Endothelial cell of umbilical vein (primary cell): ENCODE measurements at regions not wholly inside any gene's neighbourhood (a gene's known extent, or its start where the extent isn't known, plus 50 kb on each side); places are given as distances from the start of the nearest gene placed in this dataset.
"Not testable (repeated sequence)": the region's sequence is repeated elsewhere in the genome, so short reads cannot be mapped to it uniquely, and the experiment has no call there.

ENCODE experiments used
- BruUV-seq: library from RNA; stranded (reverse); fragments of 400-500 nt; replicated peaks from 2 replicates; lab custom pipeline; 2021; lab: Mats Ljungman, UMichigan
- CTCF ChIA-PET: fragments of 300-600, 350-600 bp; sonication (Branson Sonifier 250); formaldehyde crosslinking; loops from one replicate; lab custom pipeline; 2021; ENCODE audit warnings: antibody characterized with exemption, inconsistent platforms; lab: Charles Lee
- POLR2A ChIA-PET: fragments of 300-600, 350-600 bp; sonication (Branson Sonifier 250); formaldehyde crosslinking; loops from one replicate; lab custom pipeline; 2021; ENCODE audit warnings: antibody characterized with exemption, inconsistent platforms; lab: Charles Lee
- DNase-seq: peaks from one replicate; pipeline ENCODE4 v3.0.0-alpha.2; 2011; ENCODE audit warnings: low read depth, low spot score
- FAIRE-seq: peaks from 2 replicates; lab custom pipeline; 2011; peaks lifted over from hg19 to GRCh38; lab: Jason Lieb, UNC
- H2AFZ ChIP-seq: 2 replicates; pipeline ENCODE4 v1.6.0; 2012; ENCODE audit warnings: low read depth, low read length, control low read depth, inconsistent platforms
- H3K27ac ChIP-seq: 2 replicates; pipeline ENCODE4 v1.5.1; 2011; ENCODE audit warnings: low read depth, mild to moderate bottlenecking, control low read depth, low read length, moderate library complexity; ENCODE audit not compliant: insufficient read depth
- H3K27me3 ChIP-seq, 2 experiments: 2 replicates each; pipeline versions ENCODE4 v1.6.0 to v1.6.1; 2011; ENCODE audit warnings: low read length in 2 of 2, mixed read lengths in 1 of 2; ENCODE audit not compliant: control insufficient read depth in 2 of 2, insufficient read depth in 2 of 2
- H3K36me3 ChIP-seq, 2 experiments: 2 replicates in 1 of 2; 3 replicates in 1 of 2; pipeline ENCODE4 v1.5.1; 2011; ENCODE audit warnings: low read length in 2 of 2, mild to moderate bottlenecking in 1 of 2, moderate library complexity in 1 of 2; ENCODE audit not compliant: control insufficient read depth in 2 of 2, insufficient read depth in 2 of 2; ENCODE audit errors: extremely low read depth in 1 of 2
- H3K4me1 ChIP-seq: 3 replicates; pipeline ENCODE4 v1.5.1; 2011; ENCODE audit warnings: mild to moderate bottlenecking, low read length; ENCODE audit not compliant: control insufficient read depth, insufficient read depth; ENCODE audit errors: extremely low read depth
- H3K4me2 ChIP-seq: 2 replicates; pipeline ENCODE4 v1.6.1; 2011; ENCODE audit warnings: low read length, control low read depth, mixed read lengths; ENCODE audit not compliant: insufficient read depth
- H3K4me3 ChIP-seq, 3 experiments: fragments of 200-600 bp in 1 of 3; sonication (generic), shearing (Covaris generic) in 1 of 3; replicated peaks in 1 of 3; 2 replicates each; pipeline ENCODE4 v1.5.1; 2011 to 2016; ENCODE audit warnings: control low read depth in 3 of 3, low read length in 3 of 3, mild to moderate bottlenecking in 2 of 3, inconsistent platforms in 1 of 3, low read depth in 1 of 3, moderate library complexity in 1 of 3; ENCODE audit not compliant: insufficient read depth in 1 of 3
- H3K79me2 ChIP-seq: 2 replicates; pipeline ENCODE4 v1.6.0; 2012; ENCODE audit warnings: low read length, inconsistent platforms; ENCODE audit not compliant: control insufficient read depth, insufficient read depth
- H3K9ac ChIP-seq: replicated peaks from 2 replicates; pipeline ENCODE3; 2011; ENCODE audit warnings: low read length, control low read depth; ENCODE audit not compliant: insufficient read depth; ENCODE audit errors: extremely low read depth
- H3K9me1 ChIP-seq: replicated peaks from 3 replicates; pipeline ENCODE4 v1.6.0; 2011; ENCODE audit warnings: mild to moderate bottlenecking, low read length; ENCODE audit not compliant: control insufficient read depth, insufficient read depth; ENCODE audit errors: extremely low read depth
- H3K9me3 ChIP-seq: replicated peaks from 2 replicates; pipeline ENCODE4 v1.5.1; 2012; ENCODE audit warnings: low read length, inconsistent platforms; ENCODE audit not compliant: control insufficient read depth, insufficient read depth
- H4K20me1 ChIP-seq: replicated peaks from 2 replicates; pipeline ENCODE3; 2011; ENCODE audit warnings: mild to moderate bottlenecking, low read length; ENCODE audit not compliant: control insufficient read depth, insufficient read depth; ENCODE audit errors: extremely low read depth
- CTCF ChIP-seq, 2 donors: IDR thresholded peaks; 1 replicate in 1 of 2; 2 replicates in 1 of 2; pipeline ENCODE4 v1.5.1; 2011; ENCODE audit warnings: low read length in 2 of 2, mild to moderate bottlenecking in 2 of 2, moderate library complexity in 2 of 2, control low read depth in 1 of 2, inconsistent platforms in 1 of 2, low read depth in 1 of 2; ENCODE audit not compliant: insufficient read depth in 1 of 2; ENCODE audit errors: extremely low read depth in 1 of 2
- EZH2 ChIP-seq: IDR thresholded peaks from 2 replicates; pipeline ENCODE4 v1.6.1; 2012; ENCODE audit warnings: borderline replicate concordance, low read depth, mild to moderate bottlenecking, moderate library complexity, low read length, inconsistent platforms; ENCODE audit not compliant: severe bottlenecking
- FOS ChIP-seq: IDR thresholded peaks from 2 replicates; pipeline ENCODE4 v1.6.1; 2011; ENCODE audit warnings: mild to moderate bottlenecking, low read length, moderate library complexity, borderline replicate concordance; ENCODE audit not compliant: insufficient read depth
- GATA2 ChIP-seq: IDR thresholded peaks from 2 replicates; pipeline ENCODE4 v1.7.0; 2011; ENCODE audit warnings: low read depth, mild to moderate bottlenecking, moderate library complexity, mixed read lengths, low read length; ENCODE audit not compliant: insufficient read length, insufficient read depth
- JUN ChIP-seq: IDR thresholded peaks from 2 replicates; pipeline ENCODE4 v1.6.1; 2011; ENCODE audit warnings: borderline replicate concordance, low read depth; ENCODE audit not compliant: insufficient read length, insufficient read depth
- MYC ChIP-seq: IDR thresholded peaks from one replicate; pipeline ENCODE4 v1.6.1; 2011; ENCODE audit warnings: mild to moderate bottlenecking, low read depth, low read length
- POLR2A ChIP-seq: IDR thresholded peaks from 2 replicates; pipeline ENCODE4 v1.6.1; 2012; ENCODE audit warnings: low read depth, mild to moderate bottlenecking, control low read depth, low read length
- POLR2AphosphoS5 ChIP-seq: IDR thresholded peaks from 2 replicates; pipeline ENCODE4 v1.6.1; 2012; ENCODE audit warnings: low read depth, mild to moderate bottlenecking, control low read depth, low read length, moderate library complexity; ENCODE audit not compliant: insufficient read depth
- dilution Hi-C: fragments of 300-500 bp; cut with MboI; formaldehyde crosslinking; loops from one replicate; pipeline ENCODE4 v1.15.0; 2019; ENCODE audit warnings: low sequenced_read_pairs; ENCODE audit not compliant: extremely low pct_ligation_motif_present
- intact Hi-C: fragments of 100-400 bp; cut with micrococcal nuclease; formaldehyde crosslinking; loops from one replicate; pipeline ENCODE4 v1.10.0; 2022
- TF ChIP-seq, protein P1 (sequence below): IDR thresholded peaks from 2 replicates; pipeline ENCODE4 v1.6.1; 2011; ENCODE audit not compliant: insufficient read depth, insufficient read length

GRCh38 chr18:53838746-53839145, 385.7 kb downstream of the MBD2 start:
- H3K4me2 ChIP-seq, result no peak overlapping the region
- ChIA-PET CTCF (no interaction called here), POLR2A (no interaction called here)
- no peaks in the 10 kb centered on the region for H3K36me3 ChIP-seq
- no peaks in the 10 kb centered on the region for H4K20me1 ChIP-seq
- peaks cover 2% of the 10 kb centered on the region for H3K9me3 ChIP-seq
- FAIRE-seq, result no peak
- H3K9me1 ChIP-seq, result no peaks in the 10 kb centered on the region
- no peak for DNase-seq
- H3K27me3 ChIP-seq, result no peaks in the 10 kb centered on the region
- no peaks in the 10 kb centered on the region for H3K79me2 ChIP-seq
- no peak overlapping the region for H2AFZ ChIP-seq
- no peaks in the 10 kb centered on the region for H3K4me1 ChIP-seq
- intact Hi-C loops, result no loop called here
- H3K4me3 ChIP-seq, result no peak overlapping the region
- TF ChIP-seq FOS (no peak), GATA2 (no peak), POLR2A (no peak), JUN (no peak), MYC (no peak), CTCF (IDR thresholded peaks at IDR 0.05; ENCODE audit: extremely low read depth in 1 of 2, insufficient read depth in 1 of 2, low read depth in 1 of 2, low read length in 2 of 2) (no peak), EZH2 (no peak), POLR2AphosphoS5 (no peak)
- TF ChIP-seq, protein P1, sequence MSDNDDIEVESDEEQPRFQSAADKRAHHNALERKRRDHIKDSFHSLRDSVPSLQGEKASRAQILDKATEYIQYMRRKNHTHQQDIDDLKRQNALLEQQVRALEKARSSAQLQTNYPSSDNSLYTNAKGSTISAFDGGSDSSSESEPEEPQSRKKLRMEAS, result no peak
- dilution Hi-C loops, result no loop called here
- BruUV-seq, result no TSS peak
- no peak overlapping the region for H3K27ac ChIP-seq
- no peak overlapping the region for H3K9ac ChIP-seq

DNA sequence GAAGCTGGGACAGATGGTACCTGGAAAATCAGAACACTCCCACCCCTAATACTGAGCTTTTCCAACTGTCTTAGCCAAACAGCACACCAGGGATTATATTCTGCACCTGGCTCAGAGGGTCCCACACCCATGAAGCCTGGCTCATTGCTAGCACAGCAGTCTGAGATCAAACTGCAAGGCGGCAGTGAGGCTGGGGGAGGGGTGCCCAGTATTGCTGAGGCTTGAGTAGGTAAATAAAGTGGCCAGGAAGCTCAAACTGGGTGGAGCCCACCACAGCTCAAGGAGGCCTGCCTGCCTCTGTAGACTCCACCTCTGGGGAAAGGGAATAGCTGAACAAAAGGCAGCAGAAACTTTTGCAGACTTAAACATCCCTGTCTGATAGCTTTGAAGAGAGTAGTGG, 403.3 kb downstream of the MBD2 start:
- POLR2A ChIA-PET, FAIRE-seq, H3K4me3 ChIP-seq, H3K4me2 ChIP-seq, H3K4me1 ChIP-seq, H3K27ac ChIP-seq, H3K27me3 ChIP-seq, BruUV-seq, H4K20me1 ChIP-seq, H3K9ac ChIP-seq, H3K79me2 ChIP-seq, H2AFZ ChIP-seq, CTCF ChIA-PET, H3K9me3 ChIP-seq, intact Hi-C loops, DNase-seq, H3K9me1 ChIP-seq, H3K36me3 ChIP-seq, dilution Hi-C loops: not testable (repeated sequence)
